ENCODE measurements at regions not wholly inside any gene's neighbourhood (a gene's known extent, or its start where the extent isn't known, plus 50 kb on each side); places are given as distances from the start of the nearest gene placed in this dataset.

DNA sequence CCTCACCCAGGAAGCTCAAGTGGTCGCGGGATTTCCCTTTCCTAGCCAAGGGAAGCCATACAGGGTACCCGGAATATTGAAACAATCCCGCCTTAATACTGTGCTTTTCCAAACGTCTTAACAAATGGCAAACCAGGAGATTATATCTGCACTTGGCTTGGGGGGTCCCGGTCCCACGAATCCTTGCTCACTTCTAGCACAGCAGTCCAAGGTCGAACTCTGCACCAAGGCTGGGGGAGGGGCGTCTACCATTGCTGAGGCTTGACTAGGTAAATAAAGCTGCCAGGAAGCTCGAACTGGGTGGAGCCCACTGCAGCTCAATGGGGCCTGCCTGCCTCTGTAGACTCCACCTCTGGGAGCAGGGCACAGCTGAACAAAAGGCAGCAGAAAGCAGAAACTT, 1644.8 kb downstream of the PCDH9 start:
- TF ChIP-seq, protein P1, sequence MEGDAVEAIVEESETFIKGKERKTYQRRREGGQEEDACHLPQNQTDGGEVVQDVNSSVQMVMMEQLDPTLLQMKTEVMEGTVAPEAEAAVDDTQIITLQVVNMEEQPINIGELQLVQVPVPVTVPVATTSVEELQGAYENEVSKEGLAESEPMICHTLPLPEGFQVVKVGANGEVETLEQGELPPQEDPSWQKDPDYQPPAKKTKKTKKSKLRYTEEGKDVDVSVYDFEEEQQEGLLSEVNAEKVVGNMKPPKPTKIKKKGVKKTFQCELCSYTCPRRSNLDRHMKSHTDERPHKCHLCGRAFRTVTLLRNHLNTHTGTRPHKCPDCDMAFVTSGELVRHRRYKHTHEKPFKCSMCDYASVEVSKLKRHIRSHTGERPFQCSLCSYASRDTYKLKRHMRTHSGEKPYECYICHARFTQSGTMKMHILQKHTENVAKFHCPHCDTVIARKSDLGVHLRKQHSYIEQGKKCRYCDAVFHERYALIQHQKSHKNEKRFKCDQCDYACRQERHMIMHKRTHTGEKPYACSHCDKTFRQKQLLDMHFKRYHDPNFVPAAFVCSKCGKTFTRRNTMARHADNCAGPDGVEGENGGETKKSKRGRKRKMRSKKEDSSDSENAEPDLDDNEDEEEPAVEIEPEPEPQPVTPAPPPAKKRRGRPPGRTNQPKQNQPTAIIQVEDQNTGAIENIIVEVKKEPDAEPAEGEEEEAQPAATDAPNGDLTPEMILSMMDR (conservative IDR thresholded peaks at IDR 0.05; ENCODE audit: low read depth in 2 of 2) = no peak
- TF ChIP-seq, protein P2, sequence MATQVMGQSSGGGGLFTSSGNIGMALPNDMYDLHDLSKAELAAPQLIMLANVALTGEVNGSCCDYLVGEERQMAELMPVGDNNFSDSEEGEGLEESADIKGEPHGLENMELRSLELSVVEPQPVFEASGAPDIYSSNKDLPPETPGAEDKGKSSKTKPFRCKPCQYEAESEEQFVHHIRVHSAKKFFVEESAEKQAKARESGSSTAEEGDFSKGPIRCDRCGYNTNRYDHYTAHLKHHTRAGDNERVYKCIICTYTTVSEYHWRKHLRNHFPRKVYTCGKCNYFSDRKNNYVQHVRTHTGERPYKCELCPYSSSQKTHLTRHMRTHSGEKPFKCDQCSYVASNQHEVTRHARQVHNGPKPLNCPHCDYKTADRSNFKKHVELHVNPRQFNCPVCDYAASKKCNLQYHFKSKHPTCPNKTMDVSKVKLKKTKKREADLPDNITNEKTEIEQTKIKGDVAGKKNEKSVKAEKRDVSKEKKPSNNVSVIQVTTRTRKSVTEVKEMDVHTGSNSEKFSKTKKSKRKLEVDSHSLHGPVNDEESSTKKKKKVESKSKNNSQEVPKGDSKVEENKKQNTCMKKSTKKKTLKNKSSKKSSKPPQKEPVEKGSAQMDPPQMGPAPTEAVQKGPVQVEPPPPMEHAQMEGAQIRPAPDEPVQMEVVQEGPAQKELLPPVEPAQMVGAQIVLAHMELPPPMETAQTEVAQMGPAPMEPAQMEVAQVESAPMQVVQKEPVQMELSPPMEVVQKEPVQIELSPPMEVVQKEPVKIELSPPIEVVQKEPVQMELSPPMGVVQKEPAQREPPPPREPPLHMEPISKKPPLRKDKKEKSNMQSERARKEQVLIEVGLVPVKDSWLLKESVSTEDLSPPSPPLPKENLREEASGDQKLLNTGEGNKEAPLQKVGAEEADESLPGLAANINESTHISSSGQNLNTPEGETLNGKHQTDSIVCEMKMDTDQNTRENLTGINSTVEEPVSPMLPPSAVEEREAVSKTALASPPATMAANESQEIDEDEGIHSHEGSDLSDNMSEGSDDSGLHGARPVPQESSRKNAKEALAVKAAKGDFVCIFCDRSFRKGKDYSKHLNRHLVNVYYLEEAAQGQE (IDR thresholded peaks at IDR 0.05; ENCODE audit: unreplicated experiment) = no peak
- no peak for TF ChIP-seq EZH2 (IDR thresholded peaks at IDR 0.05; ENCODE audit: low read depth, unreplicated experiment)

Data from GM23338 (cell line).